ENCODE measurements at regions not wholly inside any gene's neighbourhood (a gene's known extent, or its start where the extent isn't known, plus 50 kb on each side); places are given as distances from the start of the nearest gene placed in this dataset.

DNA sequence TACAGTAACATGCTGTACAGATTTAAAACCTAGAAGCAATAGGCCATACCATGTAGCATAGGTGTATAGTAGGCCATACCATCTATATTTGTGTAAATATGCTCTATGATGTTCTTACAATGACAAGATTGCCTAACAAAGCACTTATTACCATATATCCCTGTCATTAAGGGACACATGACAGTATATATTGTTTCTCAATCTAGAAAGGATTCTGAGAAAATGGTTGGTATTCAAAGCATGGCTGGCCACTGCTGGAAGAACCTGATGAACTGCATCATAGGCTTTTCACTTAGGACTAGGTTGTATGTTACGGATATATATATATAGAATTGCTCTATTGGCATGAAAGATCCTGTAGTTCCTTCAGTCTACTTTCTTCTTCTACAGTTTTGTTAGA is 125.2 kb upstream of the SLC38A2 start:
- no peak for TF ChIP-seq EZH2 (IDR thresholded peaks at IDR 0.05; ENCODE audit: borderline replicate concordance, insufficient read depth, low read length, poor library complexity, severe bottlenecking)
- TF ChIP-seq EP300 (conservative IDR thresholded peaks at IDR 0.05; ENCODE audit: poor library complexity, severe bottlenecking): no peak
- TF ChIP-seq CTCF (IDR thresholded peaks at IDR 0.05; ENCODE audit: poor library complexity, severe bottlenecking): no peak
- TF ChIP-seq, protein P1, sequence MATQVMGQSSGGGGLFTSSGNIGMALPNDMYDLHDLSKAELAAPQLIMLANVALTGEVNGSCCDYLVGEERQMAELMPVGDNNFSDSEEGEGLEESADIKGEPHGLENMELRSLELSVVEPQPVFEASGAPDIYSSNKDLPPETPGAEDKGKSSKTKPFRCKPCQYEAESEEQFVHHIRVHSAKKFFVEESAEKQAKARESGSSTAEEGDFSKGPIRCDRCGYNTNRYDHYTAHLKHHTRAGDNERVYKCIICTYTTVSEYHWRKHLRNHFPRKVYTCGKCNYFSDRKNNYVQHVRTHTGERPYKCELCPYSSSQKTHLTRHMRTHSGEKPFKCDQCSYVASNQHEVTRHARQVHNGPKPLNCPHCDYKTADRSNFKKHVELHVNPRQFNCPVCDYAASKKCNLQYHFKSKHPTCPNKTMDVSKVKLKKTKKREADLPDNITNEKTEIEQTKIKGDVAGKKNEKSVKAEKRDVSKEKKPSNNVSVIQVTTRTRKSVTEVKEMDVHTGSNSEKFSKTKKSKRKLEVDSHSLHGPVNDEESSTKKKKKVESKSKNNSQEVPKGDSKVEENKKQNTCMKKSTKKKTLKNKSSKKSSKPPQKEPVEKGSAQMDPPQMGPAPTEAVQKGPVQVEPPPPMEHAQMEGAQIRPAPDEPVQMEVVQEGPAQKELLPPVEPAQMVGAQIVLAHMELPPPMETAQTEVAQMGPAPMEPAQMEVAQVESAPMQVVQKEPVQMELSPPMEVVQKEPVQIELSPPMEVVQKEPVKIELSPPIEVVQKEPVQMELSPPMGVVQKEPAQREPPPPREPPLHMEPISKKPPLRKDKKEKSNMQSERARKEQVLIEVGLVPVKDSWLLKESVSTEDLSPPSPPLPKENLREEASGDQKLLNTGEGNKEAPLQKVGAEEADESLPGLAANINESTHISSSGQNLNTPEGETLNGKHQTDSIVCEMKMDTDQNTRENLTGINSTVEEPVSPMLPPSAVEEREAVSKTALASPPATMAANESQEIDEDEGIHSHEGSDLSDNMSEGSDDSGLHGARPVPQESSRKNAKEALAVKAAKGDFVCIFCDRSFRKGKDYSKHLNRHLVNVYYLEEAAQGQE (IDR thresholded peaks at IDR 0.05; ENCODE audit: borderline replicate concordance): no peak
- no peak for TF ChIP-seq POLR2AphosphoS5 (IDR thresholded peaks at IDR 0.05)
